ENCODE measurements at regions not wholly inside any gene's neighbourhood (a gene's known extent, or its start where the extent isn't known, plus 50 kb on each side); places are given as distances from the start of the nearest gene placed in this dataset.

DNA sequence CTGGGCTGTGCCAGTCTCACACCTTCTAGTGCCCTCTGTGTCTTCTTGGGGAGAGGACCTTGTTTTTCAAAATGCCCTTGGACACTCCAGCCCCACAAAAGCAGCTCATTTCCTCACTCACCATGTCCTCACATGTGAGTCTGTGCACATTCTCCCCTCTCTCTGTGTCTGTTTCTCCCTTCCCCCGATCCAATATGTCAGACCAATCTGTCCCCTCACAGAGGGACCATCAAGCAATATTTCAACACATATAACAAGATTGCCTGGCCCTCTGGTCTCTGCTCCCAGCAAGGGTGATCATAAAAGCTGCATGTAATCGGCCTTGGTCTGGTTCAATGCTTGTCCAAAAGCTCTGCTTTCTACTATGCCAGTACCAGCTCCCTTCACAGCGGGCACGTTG lies 261.2 kb downstream of the MATN1 start:
- TF ChIP-seq SP1 (IDR thresholded peaks at IDR 0.05), result no peak
- no peak for TF ChIP-seq JUND (IDR thresholded peaks at IDR 0.05)
- TF ChIP-seq, protein P1, sequence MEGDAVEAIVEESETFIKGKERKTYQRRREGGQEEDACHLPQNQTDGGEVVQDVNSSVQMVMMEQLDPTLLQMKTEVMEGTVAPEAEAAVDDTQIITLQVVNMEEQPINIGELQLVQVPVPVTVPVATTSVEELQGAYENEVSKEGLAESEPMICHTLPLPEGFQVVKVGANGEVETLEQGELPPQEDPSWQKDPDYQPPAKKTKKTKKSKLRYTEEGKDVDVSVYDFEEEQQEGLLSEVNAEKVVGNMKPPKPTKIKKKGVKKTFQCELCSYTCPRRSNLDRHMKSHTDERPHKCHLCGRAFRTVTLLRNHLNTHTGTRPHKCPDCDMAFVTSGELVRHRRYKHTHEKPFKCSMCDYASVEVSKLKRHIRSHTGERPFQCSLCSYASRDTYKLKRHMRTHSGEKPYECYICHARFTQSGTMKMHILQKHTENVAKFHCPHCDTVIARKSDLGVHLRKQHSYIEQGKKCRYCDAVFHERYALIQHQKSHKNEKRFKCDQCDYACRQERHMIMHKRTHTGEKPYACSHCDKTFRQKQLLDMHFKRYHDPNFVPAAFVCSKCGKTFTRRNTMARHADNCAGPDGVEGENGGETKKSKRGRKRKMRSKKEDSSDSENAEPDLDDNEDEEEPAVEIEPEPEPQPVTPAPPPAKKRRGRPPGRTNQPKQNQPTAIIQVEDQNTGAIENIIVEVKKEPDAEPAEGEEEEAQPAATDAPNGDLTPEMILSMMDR (IDR thresholded peaks at IDR 0.05; ENCODE audit: low read depth, low read length, missing input control), result no peak
- no peak for TF ChIP-seq RAD21 (IDR thresholded peaks at IDR 0.05)
- no peak for TF ChIP-seq TAF1 (conservative IDR thresholded peaks at IDR 0.05)
- TF ChIP-seq EGR1 (IDR thresholded peaks at IDR 0.05; ENCODE audit: low read depth in 2 of 2), result no peak
- TF ChIP-seq, protein P2, sequence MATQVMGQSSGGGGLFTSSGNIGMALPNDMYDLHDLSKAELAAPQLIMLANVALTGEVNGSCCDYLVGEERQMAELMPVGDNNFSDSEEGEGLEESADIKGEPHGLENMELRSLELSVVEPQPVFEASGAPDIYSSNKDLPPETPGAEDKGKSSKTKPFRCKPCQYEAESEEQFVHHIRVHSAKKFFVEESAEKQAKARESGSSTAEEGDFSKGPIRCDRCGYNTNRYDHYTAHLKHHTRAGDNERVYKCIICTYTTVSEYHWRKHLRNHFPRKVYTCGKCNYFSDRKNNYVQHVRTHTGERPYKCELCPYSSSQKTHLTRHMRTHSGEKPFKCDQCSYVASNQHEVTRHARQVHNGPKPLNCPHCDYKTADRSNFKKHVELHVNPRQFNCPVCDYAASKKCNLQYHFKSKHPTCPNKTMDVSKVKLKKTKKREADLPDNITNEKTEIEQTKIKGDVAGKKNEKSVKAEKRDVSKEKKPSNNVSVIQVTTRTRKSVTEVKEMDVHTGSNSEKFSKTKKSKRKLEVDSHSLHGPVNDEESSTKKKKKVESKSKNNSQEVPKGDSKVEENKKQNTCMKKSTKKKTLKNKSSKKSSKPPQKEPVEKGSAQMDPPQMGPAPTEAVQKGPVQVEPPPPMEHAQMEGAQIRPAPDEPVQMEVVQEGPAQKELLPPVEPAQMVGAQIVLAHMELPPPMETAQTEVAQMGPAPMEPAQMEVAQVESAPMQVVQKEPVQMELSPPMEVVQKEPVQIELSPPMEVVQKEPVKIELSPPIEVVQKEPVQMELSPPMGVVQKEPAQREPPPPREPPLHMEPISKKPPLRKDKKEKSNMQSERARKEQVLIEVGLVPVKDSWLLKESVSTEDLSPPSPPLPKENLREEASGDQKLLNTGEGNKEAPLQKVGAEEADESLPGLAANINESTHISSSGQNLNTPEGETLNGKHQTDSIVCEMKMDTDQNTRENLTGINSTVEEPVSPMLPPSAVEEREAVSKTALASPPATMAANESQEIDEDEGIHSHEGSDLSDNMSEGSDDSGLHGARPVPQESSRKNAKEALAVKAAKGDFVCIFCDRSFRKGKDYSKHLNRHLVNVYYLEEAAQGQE (IDR thresholded peaks at IDR 0.05), result no peak
- no peak for TF ChIP-seq YY1 (IDR thresholded peaks at IDR 0.05)
- TF ChIP-seq, protein P3, sequence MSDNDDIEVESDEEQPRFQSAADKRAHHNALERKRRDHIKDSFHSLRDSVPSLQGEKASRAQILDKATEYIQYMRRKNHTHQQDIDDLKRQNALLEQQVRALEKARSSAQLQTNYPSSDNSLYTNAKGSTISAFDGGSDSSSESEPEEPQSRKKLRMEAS (IDR thresholded peaks at IDR 0.05), result no peak
- TF ChIP-seq FOXA1 (IDR thresholded peaks at IDR 0.05), result no peak
- TF ChIP-seq, protein P4, sequence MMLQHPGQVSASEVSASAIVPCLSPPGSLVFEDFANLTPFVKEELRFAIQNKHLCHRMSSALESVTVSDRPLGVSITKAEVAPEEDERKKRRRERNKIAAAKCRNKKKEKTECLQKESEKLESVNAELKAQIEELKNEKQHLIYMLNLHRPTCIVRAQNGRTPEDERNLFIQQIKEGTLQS (IDR thresholded peaks at IDR 0.05), result no peak
